SK-N-MC (cell line): ENCODE measurements at regions not wholly inside any gene's neighbourhood (a gene's known extent, or its start where the extent isn't known, plus 50 kb on each side); places are given as distances from the start of the nearest gene placed in this dataset.

Experiments
- DNase-seq: peaks from one replicate; pipeline ENCODE4 v3.0.0-alpha.2; 2011; ENCODE audit warnings: low read depth, low spot score
- H3K27ac ChIP-seq: fragments of 200-600 bp; sonication (generic); 2 replicates; pipeline ENCODE4 v1.5.1; 2016; ENCODE audit warnings: mixed run types
- H3K36me3 ChIP-seq: fragments of 200-600 bp; sonication (generic); 2 replicates; pipeline ENCODE4 v1.6.1; 2017; ENCODE audit warnings: antibody characterized with exemption, low read length, mixed read lengths; ENCODE audit not compliant: insufficient read depth
- H3K4me3 ChIP-seq: fragments of 200-600 bp; sonication (generic); 2 replicates; pipeline ENCODE4 v1.5.1; 2016
- H3K9ac ChIP-seq: fragments of 200-600 bp; sonication (generic); 2 replicates; pipeline ENCODE4 v1.8.0; 2017; ENCODE audit warnings: mixed run types, mixed read lengths; ENCODE audit not compliant: insufficient read length
- H3K9me3 ChIP-seq: fragments of 200-600 bp; sonication (generic); 2 replicates; pipeline ENCODE4 v1.6.1; 2017; ENCODE audit warnings: low read depth, mild to moderate bottlenecking, antibody characterized with exemption, low read length, moderate library complexity, mixed read lengths
- EZH2 ChIP-seq: fragments of 200-600 bp; sonication (generic); IDR thresholded peaks from one replicate; pipeline ENCODE4 v1.6.1; 2017; ENCODE audit warnings: antibody characterized with exemption
- FOXP2 ChIP-seq: optimal IDR thresholded peaks from 2 replicates; pipeline ENCODE3; 2011; ENCODE audit warnings: mild to moderate bottlenecking, moderate library complexity; ENCODE audit not compliant: insufficient read depth; ENCODE audit errors: extremely low read length, control extremely low read depth
- POLR2AphosphoS5 ChIP-seq: IDR thresholded peaks from 2 replicates; pipeline ENCODE4 v1.6.1; 2012; ENCODE audit warnings: mild to moderate bottlenecking, low read depth, low read length, borderline replicate concordance

DNA sequence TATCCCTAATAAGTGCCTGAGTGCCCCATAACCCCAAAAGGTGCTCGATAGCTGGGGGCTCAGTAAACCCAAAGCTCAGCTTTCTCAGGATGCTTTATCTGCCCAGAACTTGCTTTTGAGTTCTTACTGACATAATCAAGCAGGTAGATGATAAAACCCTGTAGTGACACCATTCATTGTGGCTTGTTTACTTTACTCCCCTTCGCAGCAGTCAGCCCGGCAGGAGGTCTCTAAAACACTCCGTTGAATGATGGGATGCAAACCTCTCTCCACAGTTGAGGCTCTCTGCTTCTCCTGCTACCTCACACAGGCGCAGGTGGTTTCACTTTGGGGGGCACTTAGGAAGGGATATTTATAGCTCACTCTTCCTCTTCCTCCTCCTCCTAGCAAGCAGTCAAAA, 349.4 kb downstream of the HLX start:
- Histone ChIP-seq H3K4me3 (no peak overlapping the region), H3K9me3 (no peaks in the 10 kb centered on the region), H3K36me3 (no peaks in the 10 kb centered on the region), H3K27ac (no peak overlapping the region), H3K9ac (no peak overlapping the region)
- no peak for DNase-seq
- TF ChIP-seq FOXP2 (no peak), POLR2AphosphoS5 (no peak)

DNA sequence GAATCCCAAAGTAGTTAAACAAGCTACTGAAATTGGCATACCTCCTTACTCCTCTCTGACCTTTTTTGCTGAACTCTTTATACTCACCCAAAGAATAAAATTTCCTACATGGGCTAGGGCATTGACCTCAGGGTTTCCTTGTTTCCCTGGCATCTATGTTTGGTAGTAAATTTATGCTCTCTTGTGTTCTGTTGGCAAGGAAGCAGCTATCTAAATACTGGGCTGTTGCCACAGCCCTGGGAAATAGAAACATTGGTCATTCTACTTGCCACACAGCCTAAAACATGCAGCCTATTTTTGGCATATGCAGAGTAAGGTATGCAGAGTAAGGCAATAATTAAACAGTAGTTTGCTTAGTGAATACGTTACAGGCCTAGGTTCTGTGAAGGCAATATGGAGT, 351.4 kb downstream of the HLX start:
- no peak overlapping the region for H3K4me3 ChIP-seq
- no peaks in the 10 kb centered on the region for H3K9me3 ChIP-seq
- H3K9ac ChIP-seq: no peak overlapping the region
- H3K27ac ChIP-seq: no peak overlapping the region
- DNase-seq: no peak
- no peaks in the 10 kb centered on the region for H3K36me3 ChIP-seq
- TF ChIP-seq EZH2 (no peak), POLR2AphosphoS5 (no peak), FOXP2 (no peak)

DNA sequence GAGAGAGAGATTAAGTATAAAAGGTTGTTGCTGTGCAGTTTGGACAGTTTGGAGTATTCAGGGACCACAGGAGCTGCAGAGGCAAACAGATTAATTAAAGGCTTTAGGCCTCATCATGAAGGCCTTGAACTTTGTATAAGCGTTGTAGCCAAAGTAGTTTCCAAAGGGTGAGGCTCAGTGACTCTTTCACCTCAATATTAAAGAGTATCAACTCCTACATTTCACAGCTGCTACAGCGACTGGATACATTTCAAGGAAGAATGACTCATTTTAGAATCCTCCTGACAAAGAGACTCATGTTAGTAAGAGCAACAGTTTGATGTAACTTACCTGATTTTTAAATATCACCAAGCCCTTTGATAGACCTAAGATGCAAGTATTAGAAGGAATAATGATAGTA, 355.5 kb downstream of the HLX start:
- H3K36me3 ChIP-seq: no peaks in the 10 kb centered on the region
- H3K27ac ChIP-seq: no peak overlapping the region
- no peaks in the 10 kb centered on the region for H3K9me3 ChIP-seq
- no peak overlapping the region for H3K9ac ChIP-seq
- TF ChIP-seq EZH2: no peak
- no peak for DNase-seq
- no peak overlapping the region for H3K4me3 ChIP-seq

DNA sequence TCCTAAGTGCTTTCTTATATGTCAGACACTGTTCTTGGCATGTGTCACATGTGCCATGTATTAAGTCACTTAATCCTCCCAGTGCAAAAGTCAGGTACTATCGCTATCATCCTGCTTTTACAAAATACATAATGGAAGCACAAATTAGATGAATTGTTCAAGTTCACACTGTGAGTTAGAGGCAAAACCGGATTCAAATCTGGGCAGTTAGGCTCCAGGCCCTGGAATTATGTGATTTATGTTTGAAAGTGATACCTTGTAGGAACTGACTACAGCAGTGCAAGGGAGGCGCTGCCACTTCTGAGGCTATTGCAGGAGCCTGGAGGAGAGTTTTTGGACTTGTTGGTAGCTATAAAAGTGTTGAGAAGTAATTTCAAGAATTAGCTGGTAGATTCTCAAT, 358.3 kb downstream of the HLX start:
- Histone ChIP-seq H3K9ac (no peak overlapping the region), H3K27ac (no peak overlapping the region), H3K36me3 (no peaks in the 10 kb centered on the region), H3K9me3 (no peaks in the 10 kb centered on the region), H3K4me3 (no peak overlapping the region)
- no peak for TF ChIP-seq FOXP2
- TF ChIP-seq POLR2AphosphoS5: no peak
- no peak for TF ChIP-seq EZH2
- DNase-seq: no peak

DNA sequence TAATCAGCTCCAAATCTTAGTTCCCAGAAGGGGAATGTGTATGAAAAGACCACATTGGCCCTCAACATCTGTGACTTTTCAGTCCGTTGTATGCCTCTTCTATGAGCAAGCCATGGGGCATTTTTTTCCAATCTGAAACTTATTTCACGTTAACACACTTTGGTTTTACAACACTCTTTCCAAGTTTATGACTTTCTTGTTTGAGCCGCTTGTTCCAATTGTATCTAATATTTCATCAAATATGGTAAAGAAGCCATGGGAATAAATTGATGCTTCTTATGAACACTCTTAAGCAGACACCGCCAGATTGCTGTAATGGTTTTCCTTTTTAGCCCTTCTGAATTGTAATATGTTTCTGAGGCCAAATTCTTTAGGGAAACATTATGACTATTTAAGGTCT, 359.9 kb downstream of the HLX start:
- H3K27ac ChIP-seq: no peak overlapping the region
- H3K36me3 ChIP-seq: no peaks in the 10 kb centered on the region
- TF ChIP-seq POLR2AphosphoS5: no peak
- no peak for TF ChIP-seq FOXP2
- no peak for TF ChIP-seq EZH2
- H3K4me3 ChIP-seq: no peak overlapping the region
- no peaks in the 10 kb centered on the region for H3K9me3 ChIP-seq
- DNase-seq: no peak
- no peak overlapping the region for H3K9ac ChIP-seq

DNA sequence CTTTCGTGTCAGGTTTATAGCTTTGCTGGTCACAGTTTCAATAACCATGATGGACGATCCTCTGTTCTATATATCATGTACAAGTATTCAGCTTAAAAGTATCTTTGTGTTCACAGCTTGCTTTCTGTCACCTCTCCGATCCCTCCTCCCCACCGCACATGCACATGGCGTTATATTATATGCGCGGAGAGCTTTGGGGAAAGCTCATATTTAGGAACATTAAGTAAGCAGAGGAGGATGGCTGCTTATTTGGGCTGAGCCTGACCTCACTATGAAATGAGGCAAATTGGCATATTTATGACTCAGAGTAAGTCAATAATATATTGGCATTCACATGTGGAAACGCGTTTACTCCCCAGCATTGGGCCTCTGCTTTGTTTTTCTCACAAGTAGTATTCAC, 360.5 kb downstream of the HLX start:
- no peak overlapping the region for H3K4me3 ChIP-seq
- TF ChIP-seq FOXP2 (no peak), EZH2 (no peak), POLR2AphosphoS5 (no peak)

DNA sequence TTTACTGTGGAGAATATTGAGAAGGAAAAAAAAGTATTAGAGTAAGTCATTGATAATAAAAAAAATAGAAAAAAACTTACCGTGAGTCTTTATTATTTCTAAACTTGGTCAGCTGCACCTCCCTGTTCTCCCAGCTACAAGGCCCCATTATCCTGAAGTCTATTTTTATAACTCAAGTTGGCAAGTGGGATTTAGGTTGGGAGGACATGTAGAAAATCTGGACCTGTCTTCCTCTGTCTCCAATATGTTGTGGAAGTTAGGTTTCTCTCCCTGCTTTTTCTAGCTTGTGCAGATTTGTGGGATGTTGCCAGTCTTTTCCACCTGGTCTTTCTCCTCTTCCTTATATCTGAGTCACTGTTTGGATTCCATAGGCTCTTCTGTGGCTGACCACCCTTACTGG, 361.4 kb downstream of the HLX start:
- no peak overlapping the region for H3K27ac ChIP-seq
- TF ChIP-seq FOXP2 (no peak), POLR2AphosphoS5 (no peak), EZH2 (no peak)
- no peaks in the 10 kb centered on the region for H3K36me3 ChIP-seq
- no peak overlapping the region for H3K4me3 ChIP-seq
- H3K9me3 ChIP-seq: no peaks in the 10 kb centered on the region
- H3K9ac ChIP-seq: no peak overlapping the region
- DNase-seq: no peak

More for the DNA sequence above, 360.5 kb downstream of the HLX start:
- no peak for DNase-seq
- H3K36me3 ChIP-seq: no peaks in the 10 kb centered on the region
- no peak overlapping the region for H3K9ac ChIP-seq
- no peaks in the 10 kb centered on the region for H3K9me3 ChIP-seq
- no peak overlapping the region for H3K27ac ChIP-seq

DNA sequence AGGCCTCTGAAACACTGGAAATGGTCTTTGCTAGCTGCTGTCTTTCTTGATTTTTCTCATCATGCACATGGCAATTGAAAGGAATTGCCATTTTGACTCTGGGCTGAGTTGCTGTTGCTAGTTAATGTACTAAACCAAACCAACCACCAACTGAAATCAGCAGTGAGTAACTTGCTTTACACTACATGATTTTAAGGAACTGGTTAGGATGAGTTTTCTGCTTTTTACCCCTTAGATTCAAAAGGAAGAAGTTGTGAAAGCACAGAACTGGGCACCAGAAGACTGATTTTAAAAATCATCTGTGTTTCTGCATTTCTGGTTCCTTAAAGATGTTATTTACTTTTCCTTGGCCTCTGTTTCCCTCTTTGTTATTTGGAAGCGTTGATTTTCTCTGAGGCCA, 361.9 kb downstream of the HLX start:
- no peak overlapping the region for H3K9ac ChIP-seq
- H3K27ac ChIP-seq: no peak overlapping the region
- no peaks in the 10 kb centered on the region for H3K9me3 ChIP-seq
- no peaks in the 10 kb centered on the region for H3K36me3 ChIP-seq
- TF ChIP-seq POLR2AphosphoS5 (no peak), FOXP2 (no peak), EZH2 (no peak)
- no peak for DNase-seq
- no peak overlapping the region for H3K4me3 ChIP-seq

DNA sequence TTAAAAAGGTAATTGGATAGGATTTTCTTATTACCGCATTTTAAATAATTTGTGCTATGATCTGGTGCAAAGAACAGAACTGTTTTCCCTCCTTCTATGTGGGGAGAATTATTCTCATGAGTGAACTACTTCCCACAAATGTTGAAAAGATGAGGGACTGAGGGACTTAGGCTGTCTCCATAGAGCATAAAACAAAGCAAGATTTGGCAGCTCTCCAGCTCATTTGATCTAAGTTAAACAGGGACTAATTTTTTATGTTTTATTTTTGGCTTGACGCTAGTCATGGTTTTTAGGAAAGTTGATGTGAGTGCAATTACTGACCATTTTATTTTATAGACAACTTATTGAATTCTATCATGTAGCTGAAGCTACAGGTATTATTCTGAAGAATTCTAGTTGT, 362.3 kb downstream of the HLX start:
- no peaks in the 10 kb centered on the region for H3K36me3 ChIP-seq
- no peak overlapping the region for H3K9ac ChIP-seq
- no peak for DNase-seq
- H3K4me3 ChIP-seq: no peak overlapping the region
- no peak overlapping the region for H3K27ac ChIP-seq
- TF ChIP-seq EZH2: no peak
- TF ChIP-seq FOXP2: no peak
- no peak for TF ChIP-seq POLR2AphosphoS5
- no peaks in the 10 kb centered on the region for H3K9me3 ChIP-seq

DNA sequence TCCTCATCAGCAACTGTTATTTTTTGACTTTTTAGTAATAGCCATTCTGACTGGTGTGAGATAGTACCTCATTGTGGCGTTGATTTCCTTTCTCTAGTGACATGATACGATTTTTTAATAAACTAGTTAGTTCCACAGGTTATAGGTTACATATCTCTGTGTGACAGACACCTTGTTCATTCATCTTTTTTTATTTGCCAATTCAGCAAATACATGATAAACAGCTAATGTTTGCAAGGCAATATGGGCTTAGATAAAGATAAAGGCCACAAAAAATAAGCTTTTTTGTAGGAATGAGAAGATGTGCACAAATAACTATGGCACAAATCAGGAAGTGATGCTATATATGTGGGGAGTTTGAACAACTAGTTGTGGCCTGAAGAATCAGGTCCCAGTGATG, 366.8 kb downstream of the HLX start:
- H3K9me3 ChIP-seq: no peaks in the 10 kb centered on the region
- no peak overlapping the region for H3K9ac ChIP-seq
- H3K27ac ChIP-seq: no peak overlapping the region
- no peak for TF ChIP-seq EZH2
- no peak for DNase-seq
- H3K36me3 ChIP-seq: no peaks in the 10 kb centered on the region
- no peak overlapping the region for H3K4me3 ChIP-seq
